GM23248 (cell line): ENCODE measurements at regions not wholly inside any gene's neighbourhood (a gene's known extent, or its start where the extent isn't known, plus 50 kb on each side); places are given as distances from the start of the nearest gene placed in this dataset.

Source experiments
- EZH2 ChIP-seq: fragments of 200-600 bp; sonication (generic); IDR thresholded peaks from 2 replicates; pipeline ENCODE4 v1.6.1; 2018; ENCODE audit warnings: antibody characterized with exemption, mild to moderate bottlenecking; ENCODE audit not compliant: insufficient read depth, poor library complexity, severe bottlenecking
- EZH2phosphoT487 ChIP-seq: fragments of 200-600 bp; sonication (generic); IDR thresholded peaks from 2 replicates; pipeline ENCODE4 v1.6.1; 2018; ENCODE audit warnings: antibody characterized with exemption, moderate library complexity, mild to moderate bottlenecking, low read depth; ENCODE audit not compliant: insufficient read depth

DNA sequence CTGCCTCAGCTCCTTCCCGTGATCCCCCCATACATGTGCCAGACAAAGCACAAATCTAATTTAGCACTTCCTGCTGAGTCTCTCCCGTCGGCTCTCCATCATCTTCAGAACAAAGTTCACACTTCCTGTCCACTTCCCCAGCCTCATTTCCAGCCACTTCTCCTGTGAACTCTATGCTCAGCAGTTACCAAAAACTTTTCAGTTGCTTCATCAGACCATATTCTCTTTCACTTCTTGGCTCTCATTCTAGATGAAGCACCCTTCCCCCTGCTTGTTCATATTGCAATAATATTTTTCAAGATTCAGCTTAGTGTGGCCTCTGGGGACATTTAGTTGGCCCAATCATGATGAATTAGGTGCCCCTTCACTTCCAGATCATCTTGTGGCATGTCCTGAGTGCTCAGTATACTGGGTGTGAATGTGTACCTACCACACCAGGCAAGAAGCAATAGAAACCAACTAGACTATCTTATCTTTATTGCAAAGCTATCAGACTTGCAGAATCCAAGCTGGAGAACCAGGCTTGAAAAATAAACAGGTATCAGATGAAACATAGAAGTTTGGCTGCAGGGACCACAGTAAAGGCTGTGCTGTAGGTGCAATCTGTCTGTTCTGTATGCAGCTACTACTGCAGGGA, 115.8 kb downstream of the NXPE2 start:
- no peak for TF ChIP-seq EZH2phosphoT487
- TF ChIP-seq EZH2, result no peak
